HepG2 (cell line): ENCODE measurements at regions not wholly inside any gene's neighbourhood (a gene's known extent, or its start where the extent isn't known, plus 50 kb on each side); places are given as distances from the start of the nearest gene placed in this dataset.

ENCODE experiments used
- ATAC-seq: fragments of 200-7000 bp; cut with Tn5 transposase; 3 replicates; pipeline ENCODE4 v1.9.1; 2020; ENCODE audit warnings: mild to moderate bottlenecking, moderate library complexity
- BruUV-seq: library from RNA; stranded (reverse); fragments of 400-500 nt; replicated peaks from 2 replicates; lab custom pipeline; 2021; lab: Mats Ljungman, UMichigan
- CTCF ChIA-PET: fragments of 300-600 bp; formaldehyde crosslinking; extraction: SDS; loops from one replicate; lab custom pipeline; 2021; ENCODE audit warnings: low total read pairs, inconsistent platforms, low intra/inter-chr PET ratio; lab: Yijun Ruan, JAX
- POLR2A ChIA-PET: fragments of 350-600 bp; sonication (Branson Sonifier 250); formaldehyde crosslinking; loops from one replicate; lab custom pipeline; 2020; ENCODE audit warnings: antibody characterized with exemption, inconsistent platforms; lab: Yijun Ruan, JAX
- DNase-seq: peaks from one replicate; pipeline ENCODE4 v3.0.0-alpha.2; 2015; ENCODE audit warnings: low spot score
- FAIRE-seq: peaks from 3 replicates; lab custom pipeline; 2011; peaks lifted over from hg19 to GRCh38; lab: Jason Lieb, UNC
- H2AFZ ChIP-seq: one replicate; pipeline ENCODE4 v1.6.1; 2011; ENCODE audit warnings: low read length, inconsistent platforms
- H3K27ac ChIP-seq: fragments of 300-600 bp; 3 replicates; pipeline ENCODE4 v1.8.0; 2011; ENCODE audit warnings: mixed run types, mild to moderate bottlenecking, mixed read lengths, low read length, inconsistent platforms; ENCODE audit not compliant: insufficient read depth; ENCODE audit errors: extremely low read length
- H3K27me3 ChIP-seq, 2 experiments: fragments of 200-600 bp in 1 of 2; 2 replicates in 1 of 2; 3 replicates in 1 of 2; pipeline versions ENCODE4 v1.6.0 to v1.8.0; 2011; ENCODE audit warnings: low read length in 2 of 2, mild to moderate bottlenecking in 2 of 2, moderate library complexity in 2 of 2, inconsistent platforms in 1 of 2; ENCODE audit not compliant: insufficient read depth in 2 of 2, control insufficient read depth in 1 of 2
- H3K36me3 ChIP-seq, 2 experiments: fragments of 200-600 bp in 1 of 2; replicated peaks in 1 of 2; 2 replicates in 1 of 2; 3 replicates in 1 of 2; pipeline versions ENCODE4 v1.5.1 to v1.8.0; 2011; ENCODE audit warnings: low read length in 2 of 2, inconsistent platforms in 1 of 2; ENCODE audit not compliant: insufficient read depth in 2 of 2, control insufficient read depth in 1 of 2
- H3K4me1 ChIP-seq: 2 replicates; pipeline ENCODE4 v1.5.1; 2012; ENCODE audit warnings: low read length, inconsistent platforms; ENCODE audit not compliant: insufficient read depth
- H3K4me2 ChIP-seq: 2 replicates; pipeline ENCODE4 v1.6.0; 2011; ENCODE audit warnings: low read depth, low read length, inconsistent platforms
- H3K4me3 ChIP-seq, 3 experiments: fragments of 200-600 bp in 1 of 3; sonication (generic), shearing (Covaris generic) in 1 of 3; replicated peaks in 1 of 3; 2 replicates each; pipeline ENCODE4 v1.5.1; 2011 to 2016; ENCODE audit warnings: low read length in 3 of 3, inconsistent platforms in 2 of 3, low read depth in 2 of 3, mild to moderate bottlenecking in 2 of 3, control low read depth in 1 of 3, mixed read lengths in 1 of 3; ENCODE audit not compliant: insufficient read depth in 1 of 3
- H3K79me2 ChIP-seq: one replicate; pipeline ENCODE4 v1.6.1; 2011; ENCODE audit warnings: low read length, inconsistent platforms; ENCODE audit not compliant: insufficient read depth
- H3K9ac ChIP-seq: 2 replicates; pipeline ENCODE4 v1.6.0; 2011; ENCODE audit warnings: mild to moderate bottlenecking, low read depth, low read length, inconsistent platforms; ENCODE audit not compliant: insufficient read depth
- H3K9me3 ChIP-seq: 2 replicates; pipeline ENCODE4 v1.5.1; 2012; ENCODE audit warnings: mild to moderate bottlenecking, low read length
- H4K20me1 ChIP-seq: 2 replicates; pipeline ENCODE4 v1.6.0; 2011; ENCODE audit warnings: inconsistent platforms, mild to moderate bottlenecking, low read length, moderate library complexity; ENCODE audit not compliant: insufficient read depth
- CHCHD3 ChIP-seq: sonication (generic); formaldehyde crosslinking; IDR thresholded peaks from 2 replicates; pipeline ENCODE4 v1.8.0; 2022; ENCODE audit warnings: mild to moderate bottlenecking, missing genetic modification reagents, moderate library complexity
- EED ChIP-seq: sonication (generic); formaldehyde crosslinking; IDR thresholded peaks from 2 replicates; pipeline ENCODE4 v1.5.0; 2020; ENCODE audit warnings: mild to moderate bottlenecking, missing genetic modification reagents
- FUBP1 ChIP-seq: sonication (generic); formaldehyde crosslinking; IDR thresholded peaks from 2 replicates; pipeline ENCODE4 v1.5.1; 2020; ENCODE audit warnings: missing genetic modification reagents, mild to moderate bottlenecking, borderline replicate concordance
- HOMEZ ChIP-seq: IDR thresholded peaks from 2 replicates; pipeline ENCODE4 v1.6.1; 2016; ENCODE audit warnings: low read depth
- KDM5A ChIP-seq: fragments of 200-600 bp; sonication (generic); IDR thresholded peaks from 2 replicates; pipeline ENCODE4 v1.7.0; 2018; ENCODE audit warnings: antibody characterized with exemption, mild to moderate bottlenecking, low read length, borderline replicate concordance
- MAFG ChIP-seq: sonication (generic); formaldehyde crosslinking; IDR thresholded peaks from 2 replicates; pipeline ENCODE4 v1.5.1; 2020; ENCODE audit warnings: mild to moderate bottlenecking, missing genetic modification reagents
- NAIF1 ChIP-seq: sonication (generic); formaldehyde crosslinking; IDR thresholded peaks from 2 replicates; pipeline ENCODE4 v1.5.0; 2020; ENCODE audit warnings: mild to moderate bottlenecking, missing genetic modification reagents, borderline replicate concordance
- NR3C1 ChIP-seq: sonication (generic); formaldehyde crosslinking; IDR thresholded peaks from 2 replicates; pipeline ENCODE4 v1.4.0; 2020; ENCODE audit warnings: missing genetic modification reagents
- RAD21 ChIP-seq: fragments of 450-650 bp; formaldehyde crosslinking; IDR thresholded peaks from 2 replicates; pipeline ENCODE4 v1.5.0; 2020; ENCODE audit warnings: mild to moderate bottlenecking
- RARA ChIP-seq: IDR thresholded peaks from 2 replicates; pipeline ENCODE4 v1.6.1; 2016; ENCODE audit warnings: missing genetic modification reagents, missing compliant biosample characterization
- SNRNP70 ChIP-seq: fragments of 200-400 bp; formaldehyde crosslinking; IDR thresholded peaks from 2 replicates; pipeline ENCODE4 v1.6.1; 2017; ENCODE audit warnings: mild to moderate bottlenecking, low read depth, low read length, moderate library complexity
- SP4 ChIP-seq: sonication (generic); formaldehyde crosslinking; IDR thresholded peaks from 2 replicates; pipeline ENCODE4 v1.8.1; 2023; ENCODE audit warnings: mild to moderate bottlenecking, missing genetic modification reagents
- TCF7L2 ChIP-seq: IDR thresholded peaks from 2 replicates; pipeline ENCODE4 v1.6.1; 2011; ENCODE audit warnings: mild to moderate bottlenecking, low read depth, low read length, moderate library complexity
- THAP8 ChIP-seq: sonication (generic); formaldehyde crosslinking; IDR thresholded peaks from 2 replicates; pipeline ENCODE4 v1.5.1; 2020; ENCODE audit warnings: missing genetic modification reagents, mild to moderate bottlenecking, borderline replicate concordance
- ZNF274 ChIP-seq: sonication (generic); formaldehyde crosslinking; IDR thresholded peaks from 2 replicates; pipeline ENCODE4 v1.5.1; 2020; ENCODE audit warnings: mild to moderate bottlenecking, missing genetic modification reagents
- ZNF740 ChIP-seq: sonication (generic); formaldehyde crosslinking; IDR thresholded peaks from 2 replicates; pipeline ENCODE4 v1.4.0; 2020; ENCODE audit warnings: missing genetic modification reagents
- ZSCAN21 ChIP-seq: sonication (generic); formaldehyde crosslinking; IDR thresholded peaks from 2 replicates; pipeline ENCODE4 v1.8.0; 2022; ENCODE audit warnings: mild to moderate bottlenecking, missing genetic modification reagents, moderate library complexity, borderline replicate concordance
- WGBS: methylation state at CpG from one replicate; pipeline ENCODE4 v1.1.6; 2017; ENCODE audit warnings: low lambda C conversion rate; 5-methylcytosine and 5-hydroxymethylcytosine counted together
- in situ Hi-C: cut with HindIII; loops from 2 replicates; pipeline ENCODE4 v1.10.0; 2017; ENCODE audit warnings: low pct_unique_long_range_greater_than_20kb; ENCODE audit not compliant: extremely low pct_ligation_motif_present
- intact Hi-C: fragments of 100-400 bp; cut with micrococcal nuclease; formaldehyde crosslinking; loops from one replicate; pipeline ENCODE4 v1.10.0; 2022; ENCODE audit not compliant: unreplicated experiment

GRCh38 chr3:163132111-163132510, 1635.5 kb downstream of the OTOL1 start:
- no peak overlapping the region for H3K27ac ChIP-seq
- H3K79me2 ChIP-seq, result no peaks in the 10 kb centered on the region
- H3K9me3 ChIP-seq, result peaks cover 36% of the 10 kb centered on the region
- H3K27me3 ChIP-seq, result no peaks in the 10 kb centered on the region
- in situ Hi-C loops, result no loop called here
- intact Hi-C loops, result no loop called here
- H3K36me3 ChIP-seq, result no peaks in the 10 kb centered on the region
- DNase-seq (no peak), FAIRE-seq (no peak), ATAC-seq (no peak)
- POLR2A ChIA-PET, result no interaction called here
- 65% methylated on average over 5 of the region's 5 CpGs for WGBS
- CTCF ChIA-PET, result no interaction called here
- TF ChIP-seq ZNF740 (CRISPR knock-in tag), result no peak
- TF ChIP-seq KDM5A, result no peak
- no peak for TF ChIP-seq NAIF1 (CRISPR knock-in tag)
- TF ChIP-seq TCF7L2, result no peak
- TF ChIP-seq EED, result no peak
- no peak for TF ChIP-seq FUBP1 (CRISPR knock-in tag)
- no peak for TF ChIP-seq MAFG (CRISPR knock-in tag)
- TF ChIP-seq CHCHD3, result no peak
- TF ChIP-seq ZSCAN21 (CRISPR knock-in tag), result no peak
- no peak for TF ChIP-seq SNRNP70
- TF ChIP-seq HOMEZ (CRISPR knock-in tag), result no peak
- TF ChIP-seq RARA (CRISPR knock-in tag), result no peak
- no peak for TF ChIP-seq RAD21 (CRISPR knock-in tag)
- TF ChIP-seq NR3C1 (CRISPR knock-in tag), result no peak
- TF ChIP-seq THAP8 (CRISPR knock-in tag), result no peak
- no peak for TF ChIP-seq SP4 (CRISPR knock-in tag)
- TF ChIP-seq ZNF274, result no peak
- no peak overlapping the region for H3K4me3 ChIP-seq
- H4K20me1 ChIP-seq, result no peaks in the 10 kb centered on the region
- no peaks in the 10 kb centered on the region for H3K4me1 ChIP-seq
- no peak overlapping the region for H2AFZ ChIP-seq
- BruUV-seq, result no TSS peak
- no peak overlapping the region for H3K9ac ChIP-seq
- H3K4me2 ChIP-seq, result no peak overlapping the region
